Ovary (tissue), 3 donors: ENCODE measurements at regions not wholly inside any gene's neighbourhood (a gene's known extent, or its start where the extent isn't known, plus 50 kb on each side); places are given as distances from the start of the nearest gene placed in this dataset.

Experiments
- EP300 ChIP-seq: sonication (generic); formaldehyde crosslinking; IDR thresholded peaks from one replicate; pipeline ENCODE4 v1.6.1; 2017; ENCODE audit warnings: antibody characterized with exemption
- POLR2A ChIP-seq: fragments of 450-650 bp; IDR thresholded peaks from one replicate; pipeline ENCODE4 v1.6.1; 2017; ENCODE audit warnings: antibody characterized with exemption, mild to moderate bottlenecking, moderate library complexity
- TF ChIP-seq, protein P1 (sequence below), 3 donors: fragments of 450-650 bp in 2 of 3; fragments of 200-600 bp in 1 of 3; IDR thresholded peaks; one replicate each; pipeline versions ENCODE4 v1.5.1 to v1.8.0; 2016 to 2022; ENCODE audit warnings: antibody characterized with exemption in 3 of 3, mild to moderate bottlenecking in 1 of 3
- donor health status: DM: no; HTN: no; CAD: no.

DNA sequence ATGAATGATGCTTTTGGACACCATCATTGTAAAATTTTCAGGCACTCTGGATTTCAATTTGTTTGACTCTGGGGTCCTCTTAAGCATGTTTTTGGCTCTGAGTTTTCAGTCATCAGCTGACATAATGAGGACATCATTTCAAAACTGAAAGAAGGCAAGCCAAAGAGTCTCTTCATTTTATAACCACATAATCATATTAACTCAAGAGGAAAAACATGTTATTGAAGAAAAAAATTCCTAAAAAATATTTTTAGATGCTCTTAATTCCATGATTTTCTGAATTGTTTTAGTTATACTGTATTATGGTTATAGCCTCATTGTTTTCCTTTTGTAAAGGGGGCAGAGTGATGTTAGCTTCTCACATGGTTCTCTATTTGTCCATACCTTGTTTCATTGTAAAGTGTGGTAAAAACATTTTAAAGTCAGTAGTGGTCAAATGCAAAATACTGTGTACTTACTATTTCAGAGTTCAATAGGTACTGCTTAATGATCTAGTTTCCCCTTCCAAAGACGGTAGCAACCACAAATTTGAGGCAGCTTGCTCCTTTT, 472.1 kb downstream of the DMRT2 start:
- TF ChIP-seq, protein P1, sequence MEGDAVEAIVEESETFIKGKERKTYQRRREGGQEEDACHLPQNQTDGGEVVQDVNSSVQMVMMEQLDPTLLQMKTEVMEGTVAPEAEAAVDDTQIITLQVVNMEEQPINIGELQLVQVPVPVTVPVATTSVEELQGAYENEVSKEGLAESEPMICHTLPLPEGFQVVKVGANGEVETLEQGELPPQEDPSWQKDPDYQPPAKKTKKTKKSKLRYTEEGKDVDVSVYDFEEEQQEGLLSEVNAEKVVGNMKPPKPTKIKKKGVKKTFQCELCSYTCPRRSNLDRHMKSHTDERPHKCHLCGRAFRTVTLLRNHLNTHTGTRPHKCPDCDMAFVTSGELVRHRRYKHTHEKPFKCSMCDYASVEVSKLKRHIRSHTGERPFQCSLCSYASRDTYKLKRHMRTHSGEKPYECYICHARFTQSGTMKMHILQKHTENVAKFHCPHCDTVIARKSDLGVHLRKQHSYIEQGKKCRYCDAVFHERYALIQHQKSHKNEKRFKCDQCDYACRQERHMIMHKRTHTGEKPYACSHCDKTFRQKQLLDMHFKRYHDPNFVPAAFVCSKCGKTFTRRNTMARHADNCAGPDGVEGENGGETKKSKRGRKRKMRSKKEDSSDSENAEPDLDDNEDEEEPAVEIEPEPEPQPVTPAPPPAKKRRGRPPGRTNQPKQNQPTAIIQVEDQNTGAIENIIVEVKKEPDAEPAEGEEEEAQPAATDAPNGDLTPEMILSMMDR (IDR thresholded peaks at IDR 0.05), result no peak
- TF ChIP-seq POLR2A (no peak), EP300 (no peak)
